Naive B cell (primary cell): ENCODE measurements at regions not wholly inside any gene's neighbourhood (a gene's known extent, or its start where the extent isn't known, plus 50 kb on each side); places are given as distances from the start of the nearest gene placed in this dataset.

Experiments
- ATAC-seq, 2 donors: fragments of 150-1000 bp; cut with Tn5 transposase; 2 replicates each; pipeline ENCODE4 v1.10.0; 2021; ENCODE audit warnings: low read depth in 2 of 2, mild to moderate bottlenecking in 2 of 2, moderate library complexity in 2 of 2
- DNase-seq: peaks from one replicate; pipeline ENCODE4 v3.0.0; 2022
- H3K27ac Mint-ChIP-seq, 6 donors: one replicate each; pipeline ENCODE4 v1.8.0; 2020 to 2022; ENCODE audit warnings: mild to moderate bottlenecking in 6 of 6, mixed read lengths in 6 of 6, moderate library complexity in 5 of 6, inconsistent platforms in 2 of 6
- H3K27me3 Mint-ChIP-seq, 3 donors: one replicate each; pipeline ENCODE4 v1.8.0; 2021 to 2022; ENCODE audit warnings: mixed read lengths in 3 of 3, mild to moderate bottlenecking in 1 of 3
- H3K36me3 Mint-ChIP-seq, 2 donors: one replicate each; pipeline ENCODE4 v1.8.0; 2020 to 2022; ENCODE audit warnings: mixed read lengths in 2 of 2, inconsistent platforms in 1 of 2, mild to moderate bottlenecking in 1 of 2
- H3K4me1 Mint-ChIP-seq, 3 donors: one replicate each; pipeline ENCODE4 v1.8.0; 2020 to 2022; ENCODE audit warnings: mixed read lengths in 3 of 3, inconsistent platforms in 1 of 3, mild to moderate bottlenecking in 1 of 3, moderate library complexity in 1 of 3
- H3K4me3 Mint-ChIP-seq, 8 donors: one replicate each; pipeline ENCODE4 v1.8.0; 2020 to 2022; ENCODE audit warnings: mild to moderate bottlenecking in 8 of 8, mixed read lengths in 8 of 8, moderate library complexity in 8 of 8, inconsistent platforms in 2 of 8
- H3K9me3 Mint-ChIP-seq, 7 donors: one replicate each; pipeline ENCODE4 v1.8.0; 2020 to 2022; ENCODE audit warnings: mixed read lengths in 7 of 7, mild to moderate bottlenecking in 5 of 7, inconsistent platforms in 2 of 7, moderate library complexity in 1 of 7

GRCh38 chr2:29974086-29974485 is 52.7 kb upstream of the ALK start:
- peaks cover 0 to 6% (median 0%) of the 10 kb centered on the region in 3 donors for H3K27me3 Mint-ChIP-seq
- no peak overlapping the region for H3K27ac Mint-ChIP-seq
- no peak for DNase-seq
- no peak overlapping the region for H3K4me3 Mint-ChIP-seq
- ATAC-seq: no peak
- peaks cover 0 to 5% (median 0%) of the 10 kb centered on the region in 7 donors for H3K9me3 Mint-ChIP-seq
- H3K4me1 Mint-ChIP-seq: no peaks in the 10 kb centered on the region
- no peaks in the 10 kb centered on the region for H3K36me3 Mint-ChIP-seq

GRCh38 chr2:29977284-29977683 is 55.9 kb upstream of the ALK start:
- DNase-seq (no peak), ATAC-seq (no peak)
- Mint-ChIP-seq H3K9me3 (peaks cover 0 to 5% (median 0%) of the 10 kb centered on the region in 7 donors), H3K36me3 (no peaks in the 10 kb centered on the region), H3K4me3 (no peak overlapping the region), H3K4me1 (no peaks in the 10 kb centered on the region), H3K27me3 (peaks cover 0 to 7% (median 6%) of the 10 kb centered on the region in 3 donors), H3K27ac (no peak overlapping the region)

- ATAC-seq (no peak), DNase-seq (no peak)
- Mint-ChIP-seq H3K9me3 (peaks cover 0 to 6% (median 0%) of the 10 kb centered on the region in 7 donors), H3K4me3 (no peak overlapping the region), H3K36me3 (no peaks in the 10 kb centered on the region), H3K4me1 (no peaks in the 10 kb centered on the region), H3K27ac (no peak overlapping the region), H3K27me3 (peaks cover 7 to 18% (median 12%) of the 10 kb centered on the region in 3 donors)
Observed at GRCh38 chr2:29981402-29981801, 60.0 kb upstream of the ALK start.

DNA sequence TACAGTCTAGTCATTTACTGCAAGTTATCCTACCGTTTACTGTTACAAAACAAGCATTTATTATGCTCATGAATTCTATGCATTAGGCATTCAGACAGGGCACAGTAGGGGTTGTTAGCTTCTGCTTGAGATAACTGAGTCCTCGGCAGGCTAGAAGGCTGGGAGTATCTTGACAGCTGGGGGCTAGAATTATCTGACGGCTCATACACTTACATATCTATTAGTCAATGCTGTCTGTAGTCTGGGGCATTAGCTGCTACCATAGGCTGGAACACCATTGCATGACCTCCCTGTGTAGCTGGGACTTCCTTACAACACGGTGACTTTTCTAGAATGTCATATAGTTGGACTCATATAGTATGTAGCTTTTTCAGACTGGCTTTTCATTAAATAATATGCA is 61.9 kb upstream of the ALK start:
- DNase-seq (no peak), ATAC-seq (no peak)
- Mint-ChIP-seq H3K9me3 (peaks cover 0 to 6% (median 0%) of the 10 kb centered on the region in 7 donors), H3K4me1 (no peaks in the 10 kb centered on the region), H3K4me3 (no peak overlapping the region), H3K36me3 (no peaks in the 10 kb centered on the region), H3K27ac (no peak overlapping the region), H3K27me3 (peaks cover 7 to 18% (median 12%) of the 10 kb centered on the region in 3 donors)

DNA sequence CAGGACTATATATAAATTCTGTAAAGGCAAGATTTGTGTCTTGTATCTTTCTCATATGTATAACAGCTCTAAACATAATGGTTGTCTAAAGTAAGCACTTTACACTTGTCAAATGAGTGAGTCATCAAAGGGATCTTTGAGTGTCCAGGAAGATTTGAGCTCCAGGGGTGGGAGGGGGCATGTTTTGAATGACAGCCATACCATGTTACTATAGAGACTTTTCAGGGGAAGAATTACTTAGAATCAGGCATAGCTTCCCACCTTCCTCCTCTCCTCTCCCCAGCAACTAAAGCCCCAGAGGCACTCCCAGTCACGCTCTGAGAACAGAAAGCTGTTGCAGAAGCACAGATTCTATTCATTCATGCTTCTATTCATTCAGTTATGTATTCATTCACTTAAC is 65.8 kb upstream of the ALK start:
- no peak for ATAC-seq
- no peak for DNase-seq
- H3K4me3 Mint-ChIP-seq: no peak overlapping the region
- no peak overlapping the region for H3K27ac Mint-ChIP-seq
- H3K9me3 Mint-ChIP-seq: peaks cover 0 to 6% (median 0%) of the 10 kb centered on the region in 7 donors
- no peaks in the 10 kb centered on the region for H3K4me1 Mint-ChIP-seq
- no peaks in the 10 kb centered on the region for H3K36me3 Mint-ChIP-seq
- H3K27me3 Mint-ChIP-seq: peaks cover 16 to 27% (median 20%) of the 10 kb centered on the region in 3 donors

DNA sequence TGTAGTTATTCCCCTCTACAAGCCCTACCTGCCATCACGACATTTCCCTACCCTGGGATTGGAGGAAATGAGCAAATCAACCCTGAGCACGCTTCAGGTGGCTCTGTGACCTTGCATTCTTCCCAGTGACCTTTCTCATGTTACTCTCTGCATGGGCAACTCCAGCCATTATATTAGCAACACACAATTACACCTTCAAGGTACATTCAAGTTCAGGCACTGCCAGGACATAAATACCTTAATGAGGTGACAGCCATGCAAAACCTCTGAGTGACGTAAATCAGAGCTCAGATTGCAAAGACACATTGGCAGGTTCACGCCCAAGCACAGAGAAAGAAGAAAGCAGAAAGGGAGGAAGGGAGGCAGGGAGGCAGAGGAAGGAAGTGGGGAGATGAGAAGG is 68.7 kb upstream of the ALK start:
- Mint-ChIP-seq H3K36me3 (no peaks in the 10 kb centered on the region), H3K27ac (no peak overlapping the region), H3K4me3 (no peak overlapping the region), H3K27me3 (peaks cover 11 to 30% (median 14%) of the 10 kb centered on the region in 3 donors), H3K4me1 (no peaks in the 10 kb centered on the region), H3K9me3 (peaks cover 0 to 2% (median 0%) of the 10 kb centered on the region in 7 donors)
- DNase-seq (no peak), ATAC-seq (no peak)

DNA sequence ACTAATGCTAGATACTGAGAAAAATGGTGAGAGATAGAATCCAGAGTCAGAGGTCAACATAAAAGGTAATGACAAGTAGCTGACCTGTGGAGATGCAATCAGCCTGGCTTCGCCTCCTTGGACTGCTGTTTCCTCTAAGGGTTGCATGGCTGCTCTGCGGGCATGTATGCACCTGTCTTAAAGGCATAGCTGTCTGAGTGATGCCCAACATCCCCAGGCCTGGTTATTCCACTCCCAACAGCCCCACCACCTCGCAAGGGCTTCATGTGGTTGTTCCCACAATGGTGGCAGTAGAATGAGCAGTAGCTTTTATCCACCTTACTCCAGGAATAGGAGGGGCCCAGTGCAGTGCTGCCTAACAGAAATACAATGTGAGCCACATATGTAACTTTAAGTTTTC is 69.7 kb upstream of the ALK start:
- H3K4me3 Mint-ChIP-seq: no peak overlapping the region

DNA sequence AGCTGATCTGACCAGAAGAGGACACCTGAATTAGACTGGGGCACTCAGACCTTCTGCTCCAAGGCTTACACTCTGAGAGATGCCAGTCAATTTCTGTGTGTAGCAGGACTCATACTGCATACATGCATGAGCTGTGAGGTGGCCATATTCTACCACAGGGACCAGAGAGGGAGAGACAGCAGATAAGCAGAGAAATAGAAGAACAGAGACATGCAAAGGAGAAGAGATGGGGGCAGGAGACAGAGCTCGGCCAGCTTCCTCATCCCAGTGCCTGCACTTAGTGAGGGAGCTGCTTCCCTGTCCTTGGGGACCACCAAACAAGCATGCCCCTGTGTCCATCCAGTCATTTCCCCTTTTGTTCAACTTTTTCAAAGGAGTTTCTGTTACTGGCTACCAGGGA is 73.9 kb upstream of the ALK start:
- Mint-ChIP-seq H3K4me3 (no peak overlapping the region), H3K9me3 (peaks cover 4 to 34% (median 16%) of the 10 kb centered on the region in 7 donors), H3K36me3 (peaks cover 0 to 12% of the 10 kb centered on the region in 2 donors), H3K27ac (no peak overlapping the region), H3K27me3 (peaks cover 10 to 39% (median 26%) of the 10 kb centered on the region in 3 donors), H3K4me1 (no peaks in the 10 kb centered on the region)
- ATAC-seq (no peak), DNase-seq (no peak)

More for the DNA sequence above, 69.7 kb upstream of the ALK start:
- Mint-ChIP-seq H3K9me3 (peaks cover 0 to 2% (median 0%) of the 10 kb centered on the region in 7 donors), H3K36me3 (no peaks in the 10 kb centered on the region), H3K27ac (no peak overlapping the region), H3K27me3 (peaks cover 12 to 35% (median 16%) of the 10 kb centered on the region in 3 donors), H3K4me1 (no peaks in the 10 kb centered on the region)
- ATAC-seq (no peak), DNase-seq (no peak)

- peaks cover 6 to 10% (median 7%) of the 10 kb centered on the region in 3 donors for H3K27me3 Mint-ChIP-seq
- ATAC-seq (no peak), DNase-seq (no peak)
- H3K4me3 Mint-ChIP-seq: no peak overlapping the region
- no peaks in the 10 kb centered on the region for H3K4me1 Mint-ChIP-seq
- H3K27ac Mint-ChIP-seq: no peak overlapping the region
- peaks cover 4 to 24% (median 17%) of the 10 kb centered on the region in 7 donors for H3K9me3 Mint-ChIP-seq
- peaks cover 0 to 12% of the 10 kb centered on the region in 2 donors for H3K36me3 Mint-ChIP-seq
Observed at GRCh38 chr2:30003128-30003527, 81.7 kb upstream of the ALK start.

GRCh38 chr2:30022444-30023071 is 101.2 kb upstream of the ALK start:
- Mint-ChIP-seq H3K4me1 (no peaks in the 10 kb centered on the region), H3K27ac (no peak overlapping the region), H3K36me3 (no peaks in the 10 kb centered on the region)

DNA sequence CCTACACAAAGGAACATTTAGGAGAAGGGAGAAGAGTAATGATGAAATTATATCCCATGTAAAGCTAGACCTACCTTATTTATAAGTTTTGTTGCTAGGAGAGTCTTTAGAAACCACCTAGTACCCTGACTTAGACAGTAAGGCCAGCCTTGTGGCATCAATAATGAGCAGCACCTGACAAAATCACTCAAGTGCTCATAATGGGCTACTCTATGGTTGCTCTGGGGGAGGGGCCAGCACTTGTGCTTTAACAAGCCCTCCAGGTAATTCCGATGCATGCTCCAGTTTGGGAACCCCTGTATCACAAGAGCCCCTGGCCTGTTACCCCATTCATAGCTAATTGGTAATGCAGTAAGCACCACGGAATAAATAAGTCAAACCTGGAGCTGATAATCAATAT is 102.9 kb upstream of the ALK start:
- Mint-ChIP-seq H3K9me3 (no peaks in the 10 kb centered on the region), H3K36me3 (no peaks in the 10 kb centered on the region), H3K27me3 (peaks cover 0 to 15% (median 14%) of the 10 kb centered on the region in 3 donors), H3K27ac (no peak overlapping the region), H3K4me3 (no peak overlapping the region), H3K4me1 (no peaks in the 10 kb centered on the region)
- no peak for DNase-seq
- no peak for ATAC-seq

More at GRCh38 chr2:30022444-30023071, 101.2 kb upstream of the ALK start:
- H3K4me3 Mint-ChIP-seq: no peak overlapping the region
- no peak for ATAC-seq
- peaks cover 0 to 15% (median 9%) of the 10 kb centered on the region in 3 donors for H3K27me3 Mint-ChIP-seq
- H3K9me3 Mint-ChIP-seq: no peaks in the 10 kb centered on the region
- no peak for DNase-seq

DNA sequence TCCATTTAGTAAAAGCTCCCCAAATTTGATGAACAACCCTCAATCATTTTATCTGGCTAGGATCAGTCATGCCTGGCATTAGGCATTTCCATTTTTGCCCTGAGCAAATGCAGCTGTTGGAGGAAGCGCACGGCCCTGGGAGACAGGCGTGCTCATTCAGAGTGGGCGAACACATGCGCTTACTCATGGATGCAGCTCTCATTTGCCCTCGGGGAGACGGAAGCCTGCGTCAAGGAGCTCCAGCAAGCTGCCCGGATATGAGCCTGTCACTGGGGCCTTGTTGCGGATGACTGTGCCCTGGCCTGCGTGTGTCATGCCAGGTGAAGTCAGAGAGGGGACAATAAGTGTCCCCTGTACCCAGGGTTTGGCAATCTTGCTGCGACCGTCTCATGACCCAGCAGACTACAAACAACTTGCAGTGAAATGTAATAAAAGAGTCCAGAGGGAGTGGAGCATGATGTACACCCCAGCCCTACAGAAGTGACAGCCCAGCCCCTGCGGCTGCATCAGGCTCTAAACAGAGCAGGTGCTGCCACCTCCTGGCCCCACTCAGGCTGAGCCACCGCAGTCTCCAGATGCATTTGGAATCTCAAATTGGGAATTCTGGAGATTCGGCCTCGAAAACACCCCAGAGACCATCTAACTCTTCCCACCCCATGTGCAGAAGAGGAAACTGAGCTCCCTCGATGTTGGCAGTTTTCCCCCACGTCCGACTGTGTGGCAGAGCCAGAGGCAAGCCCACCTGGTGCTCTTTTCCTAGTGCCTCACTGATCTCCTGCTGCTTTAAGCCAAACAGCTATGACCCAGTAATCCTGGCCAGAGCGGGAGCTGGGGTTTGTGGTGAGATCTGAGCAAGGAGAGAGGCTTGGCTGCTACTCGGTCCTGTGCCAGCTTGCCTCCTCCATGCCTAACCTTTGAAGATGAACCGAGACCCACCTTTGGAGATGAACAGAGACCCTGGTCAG is 105.0 kb upstream of the ALK start:
- DNase-seq (no peak), ATAC-seq (no peak)
- H3K36me3 Mint-ChIP-seq: no peaks in the 10 kb centered on the region
- H3K27ac Mint-ChIP-seq: no peak overlapping the region
- H3K4me1 Mint-ChIP-seq: no peaks in the 10 kb centered on the region
- no peak overlapping the region for H3K4me3 Mint-ChIP-seq
- H3K9me3 Mint-ChIP-seq: no peaks in the 10 kb centered on the region
- H3K27me3 Mint-ChIP-seq: peaks cover 0 to 27% (median 25%) of the 10 kb centered on the region in 3 donors

- H3K9me3 Mint-ChIP-seq: no peaks in the 10 kb centered on the region
- no peaks in the 10 kb centered on the region for H3K36me3 Mint-ChIP-seq
- H3K4me1 Mint-ChIP-seq: no peaks in the 10 kb centered on the region
- H3K4me3 Mint-ChIP-seq: no peak overlapping the region
- ATAC-seq (no peak), DNase-seq (no peak)
- H3K27ac Mint-ChIP-seq: no peak overlapping the region
- peaks cover 6 to 34% (median 28%) of the 10 kb centered on the region in 3 donors for H3K27me3 Mint-ChIP-seq
Observed at GRCh38 chr2:30029804-30030203, 108.4 kb upstream of the ALK start.

DNA sequence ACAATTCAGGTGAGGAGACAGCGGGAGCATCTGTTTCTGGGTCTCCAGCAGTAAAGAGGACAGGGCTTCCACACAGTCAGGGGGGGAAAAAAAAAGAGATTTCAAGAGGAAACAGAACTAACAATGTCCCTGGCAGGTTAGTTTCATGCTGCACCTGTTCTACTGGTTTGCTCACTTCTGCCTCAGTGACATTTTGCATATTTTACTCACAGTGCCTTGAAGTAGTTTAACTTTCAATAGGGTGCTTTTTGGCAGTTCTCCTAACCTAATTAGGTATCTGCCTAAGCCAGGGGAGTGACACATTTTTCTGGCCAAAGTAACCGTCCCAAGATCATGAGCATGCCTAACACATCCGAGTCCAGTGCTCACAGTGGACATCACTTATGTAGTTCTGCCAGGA is 109.0 kb upstream of the ALK start:
- no peaks in the 10 kb centered on the region for H3K4me1 Mint-ChIP-seq
- peaks cover 6 to 34% (median 28%) of the 10 kb centered on the region in 3 donors for H3K27me3 Mint-ChIP-seq
- H3K9me3 Mint-ChIP-seq: no peaks in the 10 kb centered on the region
- no peak for ATAC-seq
- no peak overlapping the region for H3K27ac Mint-ChIP-seq
- DNase-seq: no peak
- H3K36me3 Mint-ChIP-seq: no peaks in the 10 kb centered on the region
- H3K4me3 Mint-ChIP-seq: no peak overlapping the region
